Thoracic aorta (tissue), 2 donors: ENCODE measurements at regions not wholly inside any gene's neighbourhood (a gene's known extent, or its start where the extent isn't known, plus 50 kb on each side); places are given as distances from the start of the nearest gene placed in this dataset.

Source experiments
- ATAC-seq: fragments of 150-250 bp; one replicate; pipeline ENCODE4 v1.8.0; 2017; ENCODE audit warnings: low read depth; ENCODE audit not compliant: insufficient number of reproducible peaks, low FRiP score
- DNase-seq: peaks from one replicate; pipeline ENCODE4 v3.0.0-alpha.2; 2020; ENCODE audit warnings: low spot score
- H3K27ac ChIP-seq, 2 donors: fragments of 200-600 bp; sonication (generic); 1 replicate in 1 of 2; 2 replicates in 1 of 2; pipeline ENCODE4 v1.5.1; 2016; ENCODE audit warnings: mild to moderate bottlenecking in 2 of 2, moderate library complexity in 2 of 2
- H3K27me3 ChIP-seq: fragments of 200-600 bp; sonication (generic); replicated peaks from 2 replicates; pipeline ENCODE4 v1.6.0; 2016; ENCODE audit warnings: mild to moderate bottlenecking; ENCODE audit not compliant: insufficient read depth
- H3K36me3 ChIP-seq: fragments of 200-600 bp; sonication (generic); one replicate; pipeline ENCODE4 v1.5.1; 2016
- H3K4me1 ChIP-seq, 2 donors: fragments of 200-600 bp; sonication (generic); 1 replicate in 1 of 2; 2 replicates in 1 of 2; pipeline versions ENCODE4 v1.5.1 to v1.6.0; 2016; ENCODE audit warnings: low read depth in 2 of 2, mild to moderate bottlenecking in 1 of 2; ENCODE audit not compliant: control insufficient read depth in 1 of 2
- H3K4me3 ChIP-seq: fragments of 200-600 bp; sonication (generic); 2 replicates; pipeline ENCODE4 v1.5.1; 2016; ENCODE audit warnings: mild to moderate bottlenecking
- H3K9me3 ChIP-seq: fragments of 200-600 bp; sonication (generic); 2 replicates; pipeline ENCODE4 v1.5.1; 2016
- CTCF ChIP-seq: fragments of 200-600 bp; sonication (generic); IDR thresholded peaks from one replicate; pipeline ENCODE4 v1.5.1; 2019; ENCODE audit warnings: antibody characterized with exemption

- no peak overlapping the region for H3K27ac ChIP-seq
- no peaks in the 10 kb centered on the region for H3K27me3 ChIP-seq
- ATAC-seq (no peak), DNase-seq (no peak)
- H3K9me3 ChIP-seq = no peaks in the 10 kb centered on the region
- H3K36me3 ChIP-seq = no peaks in the 10 kb centered on the region
- no peak for TF ChIP-seq CTCF
- H3K4me1 ChIP-seq = no peaks in the 10 kb centered on the region
- H3K4me3 ChIP-seq = no peak overlapping the region
These were observed 72.0 kb upstream of the INTU start for GRCh38 chr4:127560755-127561154.

GRCh38 chr4:127574643-127575042 lies 58.1 kb upstream of the INTU start:
- no peak for ATAC-seq
- Histone ChIP-seq H3K27me3 (no peaks in the 10 kb centered on the region), H3K36me3 (no peaks in the 10 kb centered on the region), H3K9me3 (no peaks in the 10 kb centered on the region), H3K4me1 (peaks cover 0 to 5% of the 10 kb centered on the region in 2 donors), H3K27ac (no peak overlapping the region), H3K4me3 (no peak overlapping the region)
- no peak for DNase-seq
- TF ChIP-seq CTCF = no peak

- DNase-seq (no peak), ATAC-seq (no peak)
- no peaks in the 10 kb centered on the region for H3K36me3 ChIP-seq
- H3K4me3 ChIP-seq = no peak overlapping the region
- peaks cover 0 to 5% of the 10 kb centered on the region in 2 donors for H3K4me1 ChIP-seq
- TF ChIP-seq CTCF = no peak
- no peaks in the 10 kb centered on the region for H3K9me3 ChIP-seq
- no peak overlapping the region for H3K27ac ChIP-seq
- H3K27me3 ChIP-seq = no peaks in the 10 kb centered on the region
These were observed 56.9 kb upstream of the INTU start for GRCh38 chr4:127575888-127576287.

- no peak for DNase-seq
- H3K9me3 ChIP-seq = no peaks in the 10 kb centered on the region
- no peak overlapping the region for H3K27ac ChIP-seq
- TF ChIP-seq CTCF = no peak
- no peaks in the 10 kb centered on the region for H3K36me3 ChIP-seq
- H3K4me3 ChIP-seq = no peak overlapping the region
- peaks cover 0 to 5% of the 10 kb centered on the region in 2 donors for H3K4me1 ChIP-seq
- ATAC-seq = no peak
- H3K27me3 ChIP-seq = no peaks in the 10 kb centered on the region
These were observed 54.3 kb upstream of the INTU start for GRCh38 chr4:127578491-127578890.

- peaks cover 0 to 5% of the 10 kb centered on the region in 2 donors for H3K4me1 ChIP-seq
- H3K27ac ChIP-seq = no peak overlapping the region
- H3K27me3 ChIP-seq = no peaks in the 10 kb centered on the region
- no peak overlapping the region for H3K4me3 ChIP-seq
- no peak for DNase-seq
- ATAC-seq = no peak
- TF ChIP-seq CTCF = no peak
- H3K9me3 ChIP-seq = no peaks in the 10 kb centered on the region
- no peaks in the 10 kb centered on the region for H3K36me3 ChIP-seq
These were observed 53.8 kb upstream of the INTU start for GRCh38 chr4:127578967-127579366.
